ENCODE measurements at regions not wholly inside any gene's neighbourhood (a gene's known extent, or its start where the extent isn't known, plus 50 kb on each side); places are given as distances from the start of the nearest gene placed in this dataset.

DNA sequence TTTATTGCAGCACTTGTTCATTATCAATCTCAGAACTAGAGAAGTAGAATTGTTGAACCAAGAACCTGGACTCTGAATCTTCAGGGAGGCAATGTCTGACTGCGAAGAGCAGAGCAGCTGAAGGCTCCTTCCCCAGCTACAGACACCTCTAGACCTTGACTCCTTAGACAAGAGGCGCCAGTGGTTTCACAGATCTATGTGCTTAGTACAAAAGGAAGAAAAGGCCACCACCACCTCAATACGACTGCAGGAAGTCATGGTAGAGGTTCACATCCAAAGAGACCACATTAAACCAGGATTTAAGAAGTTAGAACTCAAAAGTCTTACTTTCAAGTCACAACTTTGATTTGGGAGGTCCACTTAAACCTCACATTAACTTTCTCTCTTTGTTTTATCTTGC is 158.1 kb upstream of the VRK2 start:
- Mint-ChIP-seq H3K27me3 (ENCODE audit: insufficient read depth, low read depth) (peaks cover 6% of the 10 kb centered on the region), H3K9me3 (no peaks in the 10 kb centered on the region), H3K4me1 (no peaks in the 10 kb centered on the region), H3K4me3 (no peak overlapping the region), H3K36me3 (no peaks in the 10 kb centered on the region), H3K27ac (no peak overlapping the region)
- H3K4me3 ChIP-seq = no peak overlapping the region
- H3K79me2 ChIP-seq (ENCODE audit: low read depth) = no peaks in the 10 kb centered on the region
- H3K27ac ChIP-seq = no peak overlapping the region
- H3K9me3 ChIP-seq (ENCODE audit: low read depth) = no peaks in the 10 kb centered on the region
- no peak for DNase-seq (ENCODE audit: low spot score)
- no peaks in the 10 kb centered on the region for H4K20me1 ChIP-seq (ENCODE audit: low read depth)
- H3K9ac ChIP-seq = no peak overlapping the region
- no peaks in the 10 kb centered on the region for H3K27me3 ChIP-seq
- no peak overlapping the region for H3K4me2 ChIP-seq
- H3K36me3 ChIP-seq = no peaks in the 10 kb centered on the region
- H2AFZ ChIP-seq (replicated peaks) = no peak overlapping the region
- H3K4me1 ChIP-seq = no peaks in the 10 kb centered on the region
- no peaks in the 10 kb centered on the region for H3F3A ChIP-seq (ENCODE audit: low read depth)
- TF ChIP-seq, protein P1, sequence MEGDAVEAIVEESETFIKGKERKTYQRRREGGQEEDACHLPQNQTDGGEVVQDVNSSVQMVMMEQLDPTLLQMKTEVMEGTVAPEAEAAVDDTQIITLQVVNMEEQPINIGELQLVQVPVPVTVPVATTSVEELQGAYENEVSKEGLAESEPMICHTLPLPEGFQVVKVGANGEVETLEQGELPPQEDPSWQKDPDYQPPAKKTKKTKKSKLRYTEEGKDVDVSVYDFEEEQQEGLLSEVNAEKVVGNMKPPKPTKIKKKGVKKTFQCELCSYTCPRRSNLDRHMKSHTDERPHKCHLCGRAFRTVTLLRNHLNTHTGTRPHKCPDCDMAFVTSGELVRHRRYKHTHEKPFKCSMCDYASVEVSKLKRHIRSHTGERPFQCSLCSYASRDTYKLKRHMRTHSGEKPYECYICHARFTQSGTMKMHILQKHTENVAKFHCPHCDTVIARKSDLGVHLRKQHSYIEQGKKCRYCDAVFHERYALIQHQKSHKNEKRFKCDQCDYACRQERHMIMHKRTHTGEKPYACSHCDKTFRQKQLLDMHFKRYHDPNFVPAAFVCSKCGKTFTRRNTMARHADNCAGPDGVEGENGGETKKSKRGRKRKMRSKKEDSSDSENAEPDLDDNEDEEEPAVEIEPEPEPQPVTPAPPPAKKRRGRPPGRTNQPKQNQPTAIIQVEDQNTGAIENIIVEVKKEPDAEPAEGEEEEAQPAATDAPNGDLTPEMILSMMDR (IDR thresholded peaks at IDR 0.05) = no peak
- TF ChIP-seq EZH2phosphoT487 (IDR thresholded peaks at IDR 0.05) = no peak
- TF ChIP-seq EZH2 (IDR thresholded peaks at IDR 0.05) = no peak

DNA sequence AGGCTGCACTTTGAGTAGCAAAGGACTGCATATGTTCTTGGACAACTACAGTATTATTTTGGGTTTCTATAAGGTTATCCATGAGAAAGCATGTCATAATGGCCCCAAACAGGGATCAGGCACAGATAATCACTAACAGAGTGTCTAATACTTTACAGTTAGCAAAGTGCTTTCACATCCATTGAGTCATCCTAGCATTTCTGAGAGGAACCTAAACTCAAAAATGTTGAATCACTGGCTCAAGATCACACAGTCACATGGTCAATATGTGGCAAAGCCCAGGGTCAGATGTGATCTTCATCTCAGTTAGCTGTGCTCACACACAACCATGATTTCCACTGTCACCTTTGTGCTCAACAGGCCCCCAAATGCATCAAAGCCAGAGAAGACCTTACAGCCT is 156.1 kb upstream of the VRK2 start:
- Histone ChIP-seq H3K4me2 (no peak overlapping the region), H4K20me1 (ENCODE audit: low read depth) (no peaks in the 10 kb centered on the region), H3K4me1 (no peaks in the 10 kb centered on the region), H3K27ac (no peak overlapping the region), H3K36me3 (no peaks in the 10 kb centered on the region), H2AFZ (replicated peaks) (no peak overlapping the region), H3K9ac (no peak overlapping the region), H3F3A (ENCODE audit: low read depth) (no peaks in the 10 kb centered on the region), H3K27me3 (no peaks in the 10 kb centered on the region), H3K9me3 (ENCODE audit: low read depth) (no peaks in the 10 kb centered on the region), H3K79me2 (ENCODE audit: low read depth) (no peaks in the 10 kb centered on the region), H3K4me3 (no peak overlapping the region)
- peaks cover 6% of the 10 kb centered on the region for H3K27me3 Mint-ChIP-seq (ENCODE audit: insufficient read depth, low read depth)
- no peaks in the 10 kb centered on the region for H3K36me3 Mint-ChIP-seq
- H3K9me3 Mint-ChIP-seq = no peaks in the 10 kb centered on the region
- H3K4me3 Mint-ChIP-seq = no peak overlapping the region
- TF ChIP-seq EZH2 (IDR thresholded peaks at IDR 0.05) (no peak), EZH2phosphoT487 (IDR thresholded peaks at IDR 0.05) (no peak)
- TF ChIP-seq, protein P1 (IDR thresholded peaks at IDR 0.05) = no peak
- no peaks in the 10 kb centered on the region for H3K4me1 Mint-ChIP-seq
- H3K27ac Mint-ChIP-seq = no peak overlapping the region
- no peak for DNase-seq (ENCODE audit: low spot score)

DNA sequence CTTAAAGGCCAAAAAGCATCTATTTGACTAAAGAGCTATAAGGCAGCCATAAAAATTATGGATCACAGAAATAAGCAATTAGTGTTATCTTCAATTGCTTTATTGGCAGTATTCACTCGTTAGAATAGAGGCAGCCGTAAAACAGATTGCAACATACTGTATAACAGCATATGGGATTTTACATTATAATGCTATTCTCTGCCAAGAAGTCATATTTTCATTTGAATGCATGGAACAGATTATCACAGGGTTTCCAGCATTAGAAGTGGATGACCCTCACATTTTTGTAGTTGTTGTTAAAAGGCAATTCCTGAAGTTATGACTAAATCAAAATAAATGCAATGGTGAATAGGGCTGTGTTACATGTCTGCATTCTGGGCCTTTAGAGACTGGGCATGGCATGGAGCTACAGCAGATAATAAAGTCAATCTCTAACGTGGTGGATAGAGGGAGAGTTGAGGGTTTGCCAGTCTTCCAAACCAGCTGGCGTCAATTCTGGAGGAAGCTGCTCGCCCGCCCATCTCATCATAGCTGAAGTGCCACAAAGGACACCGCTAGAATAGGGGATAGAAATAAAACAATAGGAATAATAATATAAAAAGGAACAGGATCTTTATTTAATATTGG is 155.4 kb upstream of the VRK2 start:
- no peaks in the 10 kb centered on the region for H3K9me3 Mint-ChIP-seq
- no peak overlapping the region for H3K4me2 ChIP-seq
- no peak overlapping the region for H3K27ac ChIP-seq
- no peaks in the 10 kb centered on the region for H3K4me1 ChIP-seq
- H3F3A ChIP-seq (ENCODE audit: low read depth) = no peaks in the 10 kb centered on the region
- no peaks in the 10 kb centered on the region for H3K4me1 Mint-ChIP-seq
- H3K9ac ChIP-seq = no peak overlapping the region
- H4K20me1 ChIP-seq (ENCODE audit: low read depth) = no peaks in the 10 kb centered on the region
- no peak for DNase-seq (ENCODE audit: low spot score)
- no peak overlapping the region for H3K4me3 ChIP-seq
- no peaks in the 10 kb centered on the region for H3K36me3 ChIP-seq
- H3K27me3 ChIP-seq = no peaks in the 10 kb centered on the region
- H3K27me3 Mint-ChIP-seq (ENCODE audit: insufficient read depth, low read depth) = peaks cover 6% of the 10 kb centered on the region
- H3K9me3 ChIP-seq (ENCODE audit: low read depth) = no peaks in the 10 kb centered on the region
- no peaks in the 10 kb centered on the region for H3K36me3 Mint-ChIP-seq
- H3K79me2 ChIP-seq (ENCODE audit: low read depth) = no peaks in the 10 kb centered on the region
- H3K27ac Mint-ChIP-seq = no peak overlapping the region
- H3K4me3 Mint-ChIP-seq = no peak overlapping the region
- TF ChIP-seq, protein P1 (IDR thresholded peaks at IDR 0.05) = no peak
- TF ChIP-seq EZH2phosphoT487 (IDR thresholded peaks at IDR 0.05) = no peak
- no peak for TF ChIP-seq EZH2 (IDR thresholded peaks at IDR 0.05)
- H2AFZ ChIP-seq (replicated peaks) = no peak overlapping the region
